ENCODE measurements at regions not wholly inside any gene's neighbourhood (a gene's known extent, or its start where the extent isn't known, plus 50 kb on each side); places are given as distances from the start of the nearest gene placed in this dataset.

DNA sequence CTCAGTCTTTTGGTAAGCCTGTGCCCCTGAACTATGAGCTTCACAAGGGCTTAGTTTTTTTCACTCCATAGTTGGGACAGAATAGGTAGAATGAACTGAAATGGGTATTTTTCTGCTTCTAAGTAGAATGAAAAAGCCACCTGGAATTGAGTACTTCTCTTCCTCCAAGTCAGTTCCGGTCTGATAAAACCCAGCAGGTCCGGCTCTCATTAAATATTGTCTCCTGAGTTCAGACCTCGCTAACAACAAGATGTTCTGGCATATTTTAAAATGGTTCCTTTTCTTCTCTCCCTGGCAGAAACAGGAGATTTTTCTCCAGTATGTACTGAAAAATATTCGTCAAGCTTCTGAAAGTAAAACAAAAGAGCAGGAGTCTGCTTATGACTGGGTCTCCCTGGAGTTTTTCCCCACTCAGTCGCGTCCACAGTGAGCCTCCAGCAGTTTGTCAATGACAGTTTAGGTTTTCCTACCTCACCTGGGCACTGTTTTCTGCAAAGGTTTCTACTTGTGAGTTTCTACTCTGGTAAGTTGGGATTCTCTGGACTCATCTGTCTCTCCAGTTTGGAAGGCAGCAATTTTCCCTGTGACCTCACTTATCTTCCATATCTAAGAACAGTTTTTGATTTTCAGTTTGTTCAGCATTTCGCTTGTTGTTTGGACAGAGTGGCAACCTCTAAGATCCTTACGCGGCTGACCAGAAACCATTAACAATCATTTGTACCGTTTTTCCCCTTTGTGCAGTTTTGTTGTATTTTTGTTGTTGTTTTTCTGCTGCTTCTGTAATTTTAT lies 868.0 kb downstream of the METTL15 start:
- TF ChIP-seq, protein P1, sequence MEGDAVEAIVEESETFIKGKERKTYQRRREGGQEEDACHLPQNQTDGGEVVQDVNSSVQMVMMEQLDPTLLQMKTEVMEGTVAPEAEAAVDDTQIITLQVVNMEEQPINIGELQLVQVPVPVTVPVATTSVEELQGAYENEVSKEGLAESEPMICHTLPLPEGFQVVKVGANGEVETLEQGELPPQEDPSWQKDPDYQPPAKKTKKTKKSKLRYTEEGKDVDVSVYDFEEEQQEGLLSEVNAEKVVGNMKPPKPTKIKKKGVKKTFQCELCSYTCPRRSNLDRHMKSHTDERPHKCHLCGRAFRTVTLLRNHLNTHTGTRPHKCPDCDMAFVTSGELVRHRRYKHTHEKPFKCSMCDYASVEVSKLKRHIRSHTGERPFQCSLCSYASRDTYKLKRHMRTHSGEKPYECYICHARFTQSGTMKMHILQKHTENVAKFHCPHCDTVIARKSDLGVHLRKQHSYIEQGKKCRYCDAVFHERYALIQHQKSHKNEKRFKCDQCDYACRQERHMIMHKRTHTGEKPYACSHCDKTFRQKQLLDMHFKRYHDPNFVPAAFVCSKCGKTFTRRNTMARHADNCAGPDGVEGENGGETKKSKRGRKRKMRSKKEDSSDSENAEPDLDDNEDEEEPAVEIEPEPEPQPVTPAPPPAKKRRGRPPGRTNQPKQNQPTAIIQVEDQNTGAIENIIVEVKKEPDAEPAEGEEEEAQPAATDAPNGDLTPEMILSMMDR (IDR thresholded peaks at IDR 0.05; ENCODE audit: control extremely low read depth, extremely low read depth, low read depth, missing control alignments): no peak
- ChIA-PET POLR2A (no interaction called here), CTCF (no interaction called here)
- DNase-seq (ENCODE audit: extremely low spot score): no peak

DNA sequence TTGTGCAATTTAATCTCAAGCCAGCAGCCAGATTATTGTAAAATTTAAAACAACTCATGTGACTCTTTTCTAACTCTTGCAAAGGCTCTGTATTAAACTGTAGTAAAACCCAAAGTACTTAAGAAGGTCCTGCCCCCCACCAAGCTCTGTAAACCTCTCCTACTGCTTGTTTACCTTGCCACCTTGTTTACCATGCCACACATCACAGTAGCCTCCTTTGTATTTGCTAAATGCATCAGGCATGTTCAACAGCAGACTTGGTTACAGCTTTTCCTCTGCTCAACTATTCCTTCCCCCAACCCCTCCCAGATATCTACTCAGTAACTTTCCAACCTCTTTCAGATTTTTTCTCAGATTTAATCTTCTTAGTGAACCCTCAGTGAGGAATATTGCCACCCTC lies 861.6 kb downstream of the METTL15 start:
- POLR2A ChIA-PET: no interaction called here
- TF ChIP-seq, protein P1 (IDR thresholded peaks at IDR 0.05; ENCODE audit: control extremely low read depth, extremely low read depth, low read depth, missing control alignments): no peak
- DNase-seq (ENCODE audit: extremely low spot score): no peak
- CTCF ChIA-PET: no interaction called here

DNA sequence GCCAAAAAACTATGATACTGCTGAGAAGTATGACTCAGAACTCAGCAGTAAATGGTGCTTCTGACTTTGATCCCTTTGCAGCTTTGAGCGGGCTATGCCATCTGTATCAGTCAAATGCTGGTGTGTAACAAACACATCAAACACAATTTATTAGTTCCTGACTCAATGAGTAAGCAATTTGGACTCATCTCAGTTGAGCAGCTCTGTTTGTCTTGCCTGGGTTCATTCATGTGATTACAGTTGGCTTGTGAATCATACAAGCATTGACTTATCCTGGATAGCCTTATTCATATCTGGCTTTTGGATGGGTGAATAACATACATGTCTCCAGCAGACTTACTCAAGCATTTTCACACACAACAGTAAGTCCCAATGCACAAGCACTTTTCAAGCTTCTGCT lies 858.8 kb downstream of the METTL15 start:
- POLR2A ChIA-PET: no interaction called here
- CTCF ChIA-PET: interaction anchor here (1.0 kb wide), 1 partner anchor 10 kb away, joined by 3 read pairs; no protein-coding TSS in a partner anchor
- TF ChIP-seq, protein P1 (IDR thresholded peaks at IDR 0.05; ENCODE audit: control extremely low read depth, extremely low read depth, low read depth, missing control alignments): no peak
- no peak for DNase-seq (ENCODE audit: extremely low spot score)

DNA sequence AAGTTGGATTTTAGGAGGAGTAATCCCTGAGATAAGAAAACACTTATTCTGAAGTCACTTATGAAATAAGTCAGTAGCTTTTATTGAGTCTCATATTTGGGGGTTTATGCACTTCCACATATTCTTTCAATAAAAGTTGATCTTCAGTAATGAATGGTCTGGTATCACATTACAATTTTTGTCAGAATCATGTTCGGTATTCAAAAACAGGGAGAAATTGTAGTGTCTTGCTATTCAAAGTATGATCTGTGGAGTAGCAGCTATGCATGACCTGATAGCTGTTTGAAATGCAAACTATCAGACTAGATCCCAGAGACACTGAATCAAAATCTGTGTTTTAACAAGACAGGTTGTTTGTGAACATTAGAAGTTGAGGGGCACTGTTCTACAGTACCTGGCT lies 857.6 kb downstream of the METTL15 start:
- TF ChIP-seq, protein P1 (IDR thresholded peaks at IDR 0.05; ENCODE audit: control extremely low read depth, extremely low read depth, low read depth, missing control alignments): no peak
- POLR2A ChIA-PET: no interaction called here
- CTCF ChIA-PET: interaction anchor here (1.0 kb wide), 1 partner anchor 9 kb away, joined by 3 read pairs; no protein-coding TSS in a partner anchor
- DNase-seq (ENCODE audit: extremely low spot score): no peak

DNA sequence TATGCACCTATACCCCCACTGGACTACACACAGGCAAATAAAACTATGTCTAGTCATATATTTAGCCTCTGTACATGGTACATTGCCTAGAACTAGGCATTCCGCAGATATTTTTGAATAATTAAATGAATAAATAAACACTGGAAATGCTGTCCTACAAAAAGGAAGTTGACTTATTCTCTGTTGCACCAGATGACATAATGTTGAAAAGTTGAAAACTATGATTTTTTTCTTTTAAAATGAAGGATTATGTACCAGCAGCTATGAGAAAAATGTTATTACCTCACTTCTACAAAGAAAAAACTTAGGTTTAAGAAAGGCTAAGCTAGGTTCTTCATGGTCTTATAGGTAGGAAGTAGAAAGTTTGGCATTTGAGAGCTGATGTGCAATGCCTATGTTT lies 856.6 kb downstream of the METTL15 start:
- no peak for DNase-seq (ENCODE audit: extremely low spot score)
- CTCF ChIA-PET: no interaction called here
- TF ChIP-seq, protein P1 (IDR thresholded peaks at IDR 0.05; ENCODE audit: control extremely low read depth, extremely low read depth, low read depth, missing control alignments): no peak
- POLR2A ChIA-PET: no interaction called here

DNA sequence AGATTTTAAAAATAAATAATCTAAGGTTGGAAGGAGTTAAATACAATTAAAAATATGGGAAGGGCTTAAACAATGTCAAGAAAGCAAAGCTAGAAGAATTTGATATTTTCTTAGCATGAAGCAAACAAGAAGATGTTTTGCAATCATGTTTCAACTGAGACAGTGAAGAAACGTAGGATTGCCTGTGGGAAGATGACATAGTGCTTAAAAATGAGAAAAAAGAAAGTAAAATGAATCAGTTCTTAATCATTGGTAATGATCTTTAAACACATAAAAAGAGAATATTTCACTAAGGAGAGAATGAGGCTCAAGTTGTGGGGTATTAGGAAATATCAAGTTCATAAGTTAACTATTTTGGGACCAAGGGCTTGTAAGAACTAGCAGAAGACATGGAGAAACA lies 855.0 kb downstream of the METTL15 start:
- no peak for DNase-seq (ENCODE audit: extremely low spot score)
- ChIA-PET CTCF (no interaction called here), POLR2A (no interaction called here)
- TF ChIP-seq, protein P1 (IDR thresholded peaks at IDR 0.05; ENCODE audit: control extremely low read depth, extremely low read depth, low read depth, missing control alignments): no peak

All from GM10248 (cell line).